Kidney (tissue), 13 donors: ENCODE measurements at regions not wholly inside any gene's neighbourhood (a gene's known extent, or its start where the extent isn't known, plus 50 kb on each side); places are given as distances from the start of the nearest gene placed in this dataset.

ENCODE experiments used
- DNase-seq, 5 donors: peaks; one replicate each; pipeline ENCODE4 v3.0.0-alpha.2; 2013 to 2020
- FAIRE-seq: peaks from 2 replicates; lab custom pipeline; 2012; peaks lifted over from hg19 to GRCh38; lab: Jason Lieb, UNC
- H3K27ac ChIP-seq, 2 donors: one replicate each; pipeline ENCODE4 v1.7.0; 2013; ENCODE audit warnings: low read depth in 2 of 2, low read length in 2 of 2, inconsistent platforms in 1 of 2
- H3K27me3 ChIP-seq: one replicate; pipeline ENCODE4 v1.7.1; 2013; ENCODE audit warnings: low read length, inconsistent platforms; ENCODE audit not compliant: control insufficient read depth, insufficient read depth
- H3K36me3 ChIP-seq, 3 donors: one replicate each; pipeline versions ENCODE4 v1.7.0 to v1.7.1; 2013; ENCODE audit warnings: low read length in 3 of 3, control low read depth in 1 of 3, inconsistent platforms in 1 of 3; ENCODE audit not compliant: insufficient read depth in 3 of 3, control insufficient read depth in 2 of 3
- H3K4me1 ChIP-seq, 3 donors: one replicate each; pipeline versions ENCODE4 v1.7.0 to v1.7.1; 2013; ENCODE audit warnings: low read length in 3 of 3, inconsistent platforms in 1 of 3, low read depth in 1 of 3; ENCODE audit not compliant: control insufficient read depth in 2 of 3, insufficient read depth in 2 of 3
- H3K4me3 ChIP-seq, 3 donors: one replicate each; pipeline versions ENCODE4 v1.7.0 to v1.8.1; 2013; ENCODE audit warnings: low read length in 3 of 3, control low read depth in 1 of 3, inconsistent platforms in 1 of 3
- H3K9ac ChIP-seq, 3 donors: one replicate each; pipeline versions ENCODE4 v1.7.0 to v1.7.1; 2013; ENCODE audit warnings: low read length in 3 of 3, control low read depth in 1 of 3, inconsistent platforms in 1 of 3
- H3K9me3 ChIP-seq, 3 donors: one replicate each; pipeline versions ENCODE4 v1.7.0 to v1.7.1; 2013; ENCODE audit warnings: low read length in 3 of 3, control low read depth in 1 of 3, inconsistent platforms in 1 of 3; ENCODE audit not compliant: control insufficient read depth in 2 of 3, insufficient read depth in 1 of 3
- CTCF ChIP-seq: IDR thresholded peaks from 3 replicates; pipeline ENCODE4 v1.5.1; 2012; ENCODE audit warnings: mild to moderate bottlenecking, moderate library complexity, borderline replicate concordance; ENCODE audit not compliant: insufficient read depth; ENCODE audit errors: extremely low read depth
- intact Hi-C: fragments of 100-400 bp; cut with DNase I; formaldehyde crosslinking; loops from one replicate; pipeline ENCODE4 v1.11.1; 2022
- donor health status: control.
- donor health status: control.
- donor health status: control.
- donor health status: control.
- donor health status: control.
- donor health status: DM: yes; HTN: yes; CAD: no.
- donor health status: Normal renal cell carcinoma (clear cell type).

- intact Hi-C loops: no loop called here
- Histone ChIP-seq H3K27ac (no peak overlapping the region), H3K9me3 (no peaks in the 10 kb centered on the region), H3K9ac (no peak overlapping the region), H3K36me3 (no peaks in the 10 kb centered on the region), H3K4me1 (no peaks in the 10 kb centered on the region), H3K27me3 (no peaks in the 10 kb centered on the region), H3K4me3 (no peak overlapping the region)
- FAIRE-seq: no peak
- DNase-seq: no peak
- no peak for TF ChIP-seq CTCF
These were observed 58.5 kb upstream of the FERD3L start for GRCh38 chr7:19203686-19204085.

GRCh38 chr7:19202599-19202998, 57.4 kb upstream of the FERD3L start:
- DNase-seq: no peak
- Histone ChIP-seq H3K4me1 (no peaks in the 10 kb centered on the region), H3K9me3 (no peaks in the 10 kb centered on the region), H3K9ac (no peak overlapping the region), H3K36me3 (no peaks in the 10 kb centered on the region), H3K27ac (no peak overlapping the region), H3K4me3 (no peak overlapping the region), H3K27me3 (no peaks in the 10 kb centered on the region)
- TF ChIP-seq CTCF: no peak
- intact Hi-C loops: no loop called here
- FAIRE-seq: no peak
